ENCODE measurements at regions not wholly inside any gene's neighbourhood (a gene's known extent, or its start where the extent isn't known, plus 50 kb on each side); places are given as distances from the start of the nearest gene placed in this dataset.

DNA sequence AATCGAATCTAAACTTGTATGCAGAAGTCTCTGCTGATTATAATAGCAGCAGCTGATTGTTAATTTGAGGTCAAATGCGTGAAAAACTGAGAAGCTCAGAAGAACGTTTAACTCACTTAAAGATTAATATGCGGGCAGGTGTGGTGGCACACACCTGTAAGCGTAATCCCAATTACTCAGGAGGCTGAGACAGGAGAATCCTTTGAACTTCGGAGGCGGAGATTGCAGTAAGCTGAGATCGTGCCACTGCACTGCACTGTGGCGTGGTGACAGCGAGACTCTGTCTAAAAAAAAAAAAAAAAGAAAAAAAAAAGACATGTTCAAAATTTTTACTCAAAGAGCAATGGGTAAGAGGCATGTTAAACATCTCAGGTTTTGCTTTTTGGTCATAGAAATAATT is 1370.8 kb downstream of the GRIK2 start:
- TF ChIP-seq CTCF (IDR thresholded peaks at IDR 0.05; ENCODE audit: low read depth, low read length, missing input control): no peak
- no peak for TF ChIP-seq SP1 (IDR thresholded peaks at IDR 0.05)
- TF ChIP-seq, protein P1, sequence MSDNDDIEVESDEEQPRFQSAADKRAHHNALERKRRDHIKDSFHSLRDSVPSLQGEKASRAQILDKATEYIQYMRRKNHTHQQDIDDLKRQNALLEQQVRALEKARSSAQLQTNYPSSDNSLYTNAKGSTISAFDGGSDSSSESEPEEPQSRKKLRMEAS (IDR thresholded peaks at IDR 0.05): no peak
- TF ChIP-seq HNF4A (conservative IDR thresholded peaks at IDR 0.05): no peak
- no peak for TF ChIP-seq RXRA (IDR thresholded peaks at IDR 0.05)
- no peak for TF ChIP-seq EGR1 (IDR thresholded peaks at IDR 0.05; ENCODE audit: low read depth in 2 of 2)
- TF ChIP-seq, protein P2, sequence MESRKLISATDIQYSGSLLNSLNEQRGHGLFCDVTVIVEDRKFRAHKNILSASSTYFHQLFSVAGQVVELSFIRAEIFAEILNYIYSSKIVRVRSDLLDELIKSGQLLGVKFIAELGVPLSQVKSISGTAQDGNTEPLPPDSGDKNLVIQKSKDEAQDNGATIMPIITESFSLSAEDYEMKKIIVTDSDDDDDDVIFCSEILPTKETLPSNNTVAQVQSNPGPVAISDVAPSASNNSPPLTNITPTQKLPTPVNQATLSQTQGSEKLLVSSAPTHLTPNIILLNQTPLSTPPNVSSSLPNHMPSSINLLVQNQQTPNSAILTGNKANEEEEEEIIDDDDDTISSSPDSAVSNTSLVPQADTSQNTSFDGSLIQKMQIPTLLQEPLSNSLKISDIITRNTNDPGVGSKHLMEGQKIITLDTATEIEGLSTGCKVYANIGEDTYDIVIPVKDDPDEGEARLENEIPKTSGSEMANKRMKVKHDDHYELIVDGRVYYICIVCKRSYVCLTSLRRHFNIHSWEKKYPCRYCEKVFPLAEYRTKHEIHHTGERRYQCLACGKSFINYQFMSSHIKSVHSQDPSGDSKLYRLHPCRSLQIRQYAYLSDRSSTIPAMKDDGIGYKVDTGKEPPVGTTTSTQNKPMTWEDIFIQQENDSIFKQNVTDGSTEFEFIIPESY (IDR thresholded peaks at IDR 0.05): no peak
- TF ChIP-seq REST (IDR thresholded peaks at IDR 0.05): no peak
- no peak for TF ChIP-seq TAF1 (conservative IDR thresholded peaks at IDR 0.05)
- no peak for TF ChIP-seq ATF3 (IDR thresholded peaks at IDR 0.05)

Measured in liver (tissue), 3 donors.